HG02885 (cell line): ENCODE measurements at regions not wholly inside any gene's neighbourhood (a gene's known extent, or its start where the extent isn't known, plus 50 kb on each side); places are given as distances from the start of the nearest gene placed in this dataset.

Source experiments
- ATAC-seq: cut with Tn5 transposase; IDR thresholded peaks from one replicate; pipeline ENCODE4 v1.9.1; 2021; ENCODE audit warnings: mild to moderate bottlenecking; ENCODE audit not compliant: unreplicated experiment, poor library complexity

DNA sequence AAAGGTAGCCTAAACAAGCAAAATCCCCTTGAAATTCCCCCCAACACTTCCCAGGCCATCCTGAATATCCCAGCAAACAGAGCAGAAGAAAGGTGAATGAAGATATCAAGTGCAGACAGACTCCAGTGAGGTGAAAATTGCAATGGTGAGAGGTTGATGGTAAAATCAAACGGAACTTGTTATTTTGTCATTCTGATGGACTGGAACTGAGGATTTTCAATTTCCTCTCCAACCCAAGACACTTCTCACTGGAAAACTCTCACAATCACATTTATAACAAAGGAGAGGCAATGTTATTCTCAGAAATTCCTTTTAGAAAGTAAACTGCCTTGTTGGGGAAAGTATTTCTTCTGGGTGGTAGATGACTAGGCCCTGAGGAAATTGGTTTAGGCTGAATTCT, 412.4 kb upstream of the C9orf72 start:
- ATAC-seq = no peak

DNA sequence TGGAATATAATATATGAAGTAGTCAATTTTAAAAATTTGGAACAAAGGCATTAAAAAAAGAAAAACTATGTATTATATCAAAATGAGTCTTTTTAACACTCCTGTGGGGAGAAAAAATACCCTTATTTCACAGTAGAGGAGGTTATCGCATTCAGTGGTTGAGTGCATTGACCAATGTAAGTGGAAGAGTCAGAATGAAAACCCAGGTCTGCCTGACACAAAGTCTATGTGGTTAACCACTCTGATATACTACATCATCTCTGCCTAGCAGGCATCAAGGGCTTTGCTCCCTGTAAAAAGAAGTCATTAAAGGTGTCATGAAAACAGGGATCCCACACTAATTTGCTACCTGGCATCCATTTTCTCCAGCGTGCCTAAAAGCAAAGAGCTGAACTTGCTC, 417.2 kb upstream of the C9orf72 start:
- ATAC-seq = peak; percentile 90

DNA sequence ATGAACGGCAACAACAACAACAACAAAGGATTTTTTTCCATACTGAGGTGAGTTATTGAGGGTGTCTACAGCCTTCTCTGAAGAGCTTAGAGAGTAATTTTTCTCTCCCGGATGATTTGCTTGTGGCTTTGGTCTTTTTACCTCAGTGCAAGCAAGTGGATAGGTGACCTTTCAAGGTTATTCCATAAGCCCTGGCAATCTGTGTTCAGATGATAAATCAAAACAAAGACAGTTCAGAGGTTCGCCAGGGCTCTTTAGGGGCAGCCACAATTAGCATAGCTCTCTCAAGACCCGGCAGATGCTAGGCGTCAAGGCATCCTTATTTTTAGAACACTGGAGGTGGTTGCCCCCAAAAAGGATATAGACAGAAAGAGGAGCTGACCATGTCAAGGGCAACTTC, 417.9 kb upstream of the C9orf72 start:
- no peak for ATAC-seq

DNA sequence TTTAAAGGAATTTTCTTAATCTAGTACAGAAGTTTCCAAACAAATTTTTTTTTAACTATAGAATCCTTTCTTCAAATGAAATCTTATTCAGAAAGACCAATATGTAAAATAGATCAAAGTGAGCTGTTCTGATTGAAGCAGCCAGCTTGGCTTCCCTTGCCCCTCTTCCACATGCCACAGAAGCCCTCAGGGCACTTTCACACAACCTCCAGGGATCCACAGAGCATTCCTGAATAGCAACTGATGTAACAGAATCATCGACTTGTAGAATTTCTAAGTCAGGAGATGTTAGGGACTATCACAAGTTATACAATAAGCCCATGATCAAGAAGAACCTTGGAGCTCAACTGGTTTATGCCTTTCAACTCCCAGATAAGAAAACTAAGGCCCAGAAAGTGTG, 427.8 kb upstream of the C9orf72 start:
- no peak for ATAC-seq

DNA sequence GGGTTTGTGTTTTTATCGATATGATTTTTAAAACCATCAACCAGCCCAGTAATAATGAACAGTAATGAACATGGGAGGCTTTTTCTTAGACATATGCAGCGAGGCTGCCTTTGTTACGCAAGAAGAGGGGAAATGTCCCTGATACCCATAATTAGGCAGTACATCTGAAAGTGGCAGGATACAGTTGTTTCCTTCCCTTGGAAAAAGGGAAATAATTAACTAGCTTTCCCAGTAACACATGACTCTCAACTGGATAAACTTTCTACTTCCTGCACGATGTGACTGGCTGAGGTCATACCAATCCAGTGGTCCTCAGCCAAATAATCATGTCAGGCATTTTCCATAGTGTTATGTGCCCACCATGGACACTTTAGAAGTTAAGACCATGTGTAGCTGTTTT, 431.6 kb upstream of the C9orf72 start:
- ATAC-seq = no peak

DNA sequence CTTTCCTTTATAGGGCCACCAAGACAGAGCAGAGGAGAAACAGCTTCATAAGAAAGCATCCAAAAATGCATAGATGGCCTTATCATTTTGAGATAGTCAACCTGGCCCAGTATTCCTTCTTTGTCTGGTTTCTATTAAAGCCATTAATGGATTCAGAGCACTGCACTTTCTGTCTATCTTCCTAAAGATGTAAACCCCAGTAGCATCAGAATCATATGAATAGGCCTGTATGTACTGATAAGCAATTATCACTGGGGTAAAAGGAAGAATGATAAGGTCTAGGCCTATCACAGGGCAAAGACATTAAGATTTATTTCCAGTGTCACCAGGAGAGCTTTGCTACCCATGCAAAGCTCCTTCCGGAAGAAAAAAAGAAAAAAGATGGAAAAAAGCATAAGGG, 432.5 kb upstream of the C9orf72 start:
- no peak for ATAC-seq

DNA sequence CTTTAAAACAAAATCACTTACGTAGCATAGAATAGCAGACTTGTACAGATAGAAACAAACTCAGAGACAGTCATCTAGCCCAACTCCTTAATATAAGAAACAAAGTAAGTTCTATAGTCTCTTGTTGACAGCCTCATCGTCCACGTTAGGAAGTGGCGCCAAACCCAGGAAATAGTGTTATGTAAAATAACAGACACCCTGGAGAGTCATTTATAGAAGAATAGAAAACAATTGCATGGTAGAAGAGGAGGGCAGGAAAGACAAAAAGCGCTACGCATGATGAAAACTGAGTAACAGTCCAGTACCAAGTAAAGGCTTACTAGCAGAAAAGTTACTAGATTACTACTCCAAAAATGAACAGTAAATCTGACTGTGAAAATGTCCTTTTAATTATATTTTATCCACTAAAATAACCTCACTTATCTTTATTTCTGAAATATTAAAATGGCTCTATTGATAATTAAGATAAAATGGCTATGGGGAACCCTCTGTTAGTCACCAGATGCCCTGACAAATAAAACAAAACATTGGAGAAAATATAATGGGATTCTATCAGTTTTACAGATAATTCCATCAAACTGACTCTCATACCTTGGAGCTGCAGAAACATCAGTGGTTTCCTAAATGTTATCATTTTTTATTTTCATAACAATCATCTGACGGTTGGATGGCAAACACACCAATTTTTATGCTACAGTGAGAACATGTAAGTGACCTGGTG, 434.0 kb upstream of the C9orf72 start:
- ATAC-seq = no peak

DNA sequence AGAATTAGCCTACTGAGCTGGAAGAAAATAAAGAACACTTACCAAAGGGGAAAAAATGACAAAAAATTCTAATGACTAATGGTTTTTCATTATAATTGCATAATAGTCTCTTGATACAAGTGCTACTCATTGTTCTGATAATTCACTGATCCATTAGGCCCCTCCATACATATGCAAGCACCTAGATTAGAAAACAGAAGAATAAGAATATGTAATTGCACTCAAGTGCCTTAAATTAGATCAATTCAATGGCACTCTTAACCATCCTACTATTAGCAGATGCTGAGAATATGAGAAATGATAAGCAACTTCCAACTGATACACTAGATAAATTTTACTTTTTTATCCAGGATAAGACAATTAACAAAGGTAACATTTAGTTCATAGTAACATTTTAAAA, 440.9 kb upstream of the C9orf72 start:
- no peak for ATAC-seq

DNA sequence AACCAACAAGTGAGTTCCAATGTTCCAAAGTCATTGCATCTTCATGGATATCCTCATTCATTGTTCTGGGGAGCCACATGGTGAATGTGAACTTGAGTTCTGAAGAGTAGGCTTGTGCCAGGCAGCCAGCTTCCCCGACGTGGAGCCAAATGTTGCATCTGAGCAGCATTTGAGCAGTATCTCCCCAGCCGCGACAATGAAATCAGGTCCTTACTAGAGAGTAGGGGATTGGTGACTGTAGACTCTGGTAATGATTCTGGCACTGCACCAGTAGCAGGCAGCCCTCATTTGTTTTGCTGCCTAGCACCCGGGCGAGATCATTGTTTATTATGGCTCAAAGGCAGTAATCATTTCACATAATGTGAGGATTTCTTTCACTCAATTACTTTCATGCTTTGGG, 451.4 kb upstream of the C9orf72 start:
- no peak for ATAC-seq

DNA sequence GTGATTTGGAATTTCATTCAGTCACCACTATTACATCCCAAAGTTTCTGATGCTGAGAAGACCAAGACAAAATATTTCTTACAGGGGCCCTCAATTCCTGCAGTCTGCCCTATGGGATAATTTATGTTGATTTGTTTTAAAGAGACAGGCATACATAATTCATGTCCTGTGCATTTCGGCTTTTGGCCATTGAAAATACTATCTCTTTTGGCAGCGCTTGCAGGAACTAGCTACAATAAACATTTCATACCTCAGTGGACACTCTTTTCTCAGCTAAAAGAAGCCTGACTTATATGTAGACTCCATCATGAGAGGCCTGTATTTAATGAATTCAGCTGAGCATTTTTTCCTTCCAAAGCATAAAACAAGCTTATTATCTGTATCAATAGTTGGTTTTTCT, 451.9 kb upstream of the C9orf72 start:
- ATAC-seq = no peak

DNA sequence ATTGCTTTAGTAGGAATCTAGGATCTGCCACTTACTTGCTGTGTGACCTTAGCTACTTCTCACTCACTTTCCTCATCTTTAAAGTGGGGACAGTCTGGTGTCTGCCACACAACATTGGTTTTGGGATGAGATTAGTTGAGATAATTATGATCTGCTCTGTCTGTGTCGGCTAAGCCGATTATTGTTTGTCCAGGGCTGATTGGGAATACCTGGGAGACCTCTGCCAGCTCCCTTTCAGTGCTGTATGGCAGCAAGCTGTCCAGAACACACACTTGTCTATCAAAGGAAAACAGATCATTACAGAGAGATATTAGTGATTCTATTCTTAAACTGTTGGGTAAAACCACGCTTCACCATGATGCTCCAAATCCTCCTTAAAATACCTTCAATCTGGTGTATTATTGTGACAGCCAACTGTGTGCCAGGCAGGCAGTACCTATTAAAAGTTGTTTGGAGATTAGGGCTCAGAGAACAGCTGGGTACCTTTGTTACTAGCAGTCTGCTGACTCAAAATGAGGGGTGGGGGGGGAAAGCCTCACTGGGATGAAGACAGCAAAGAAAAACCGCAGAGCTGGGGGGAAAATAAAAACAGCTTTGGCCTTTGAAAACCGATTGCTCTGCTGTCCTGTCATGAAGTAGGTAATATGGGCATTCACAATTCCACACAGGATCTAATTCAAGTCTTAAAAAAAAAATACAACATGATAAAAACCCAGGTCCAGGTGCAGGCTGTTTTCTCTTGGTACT, 458.4 kb upstream of the C9orf72 start:
- no peak for ATAC-seq

DNA sequence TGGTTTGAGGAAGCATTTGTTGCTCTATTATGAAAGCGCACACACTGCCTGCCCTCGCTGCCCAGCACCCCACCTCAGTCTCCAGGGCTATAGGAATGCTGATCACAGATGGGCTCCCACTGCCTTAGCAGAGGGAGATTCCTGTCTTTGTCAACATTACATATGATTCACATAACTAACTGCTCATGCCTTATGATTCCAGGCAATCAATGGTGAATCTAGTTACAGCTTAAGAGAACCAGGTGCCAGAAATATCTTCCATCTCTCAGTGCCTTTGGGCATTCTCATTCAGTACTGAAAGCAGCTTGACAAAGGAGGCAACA, 458.9 kb upstream of the C9orf72 start:
- no peak for ATAC-seq

DNA sequence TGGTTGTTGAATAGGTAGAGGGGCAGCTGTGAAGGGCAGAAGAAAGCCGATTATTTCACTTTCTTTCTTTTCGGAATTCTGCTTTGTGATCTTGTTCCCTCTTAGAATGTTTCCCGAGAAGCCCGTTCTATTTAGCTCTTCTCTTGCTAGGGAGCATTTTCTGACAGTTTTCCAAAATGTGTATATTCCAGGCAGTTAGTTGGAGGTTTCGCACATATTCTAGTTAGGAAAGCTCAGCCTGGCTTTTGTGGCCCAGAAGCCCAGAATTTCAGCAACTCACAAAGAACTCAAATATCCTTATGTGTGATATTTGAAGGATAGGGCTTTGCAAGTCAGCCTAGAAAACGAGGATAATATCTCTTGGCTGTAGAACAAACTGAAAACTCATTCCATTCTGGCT, 461.0 kb upstream of the C9orf72 start:
- no peak for ATAC-seq

DNA sequence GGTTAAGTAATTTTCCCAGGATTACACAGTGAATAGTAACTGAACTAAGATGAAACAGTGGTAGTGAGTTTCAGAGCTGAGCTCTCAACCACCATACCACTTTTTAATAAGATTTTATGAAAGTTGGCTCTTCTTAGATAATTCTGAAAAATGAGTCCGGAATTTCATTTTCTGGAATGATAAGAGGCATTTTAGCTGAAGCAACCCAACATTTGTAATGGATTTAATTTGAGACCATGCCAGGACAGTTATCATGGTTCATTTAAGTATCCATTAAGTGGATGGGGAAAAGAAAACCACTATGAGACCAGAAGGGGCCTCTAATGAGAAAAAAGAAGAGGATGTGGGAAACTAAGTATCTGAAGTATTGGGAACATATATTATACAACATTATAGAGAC, 464.7 kb upstream of the C9orf72 start:
- ATAC-seq = no peak

DNA sequence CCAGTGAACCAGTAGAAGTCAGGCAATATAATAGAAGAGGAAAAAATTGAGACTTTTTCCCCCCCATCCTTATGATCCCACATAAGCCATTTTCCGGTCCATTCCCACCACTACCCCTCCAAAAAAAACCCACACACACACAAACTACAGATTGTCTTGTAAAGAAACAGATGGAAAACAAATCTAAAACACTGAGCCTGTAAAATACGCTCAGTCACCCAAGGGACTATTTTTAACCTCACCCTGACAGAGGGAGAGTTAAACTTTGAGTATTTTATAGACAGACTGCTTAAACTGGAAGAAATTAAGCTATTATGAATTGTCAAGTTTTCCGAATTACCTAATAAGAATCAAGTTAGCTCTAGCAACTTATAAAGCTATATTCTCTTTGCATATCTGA, 471.8 kb upstream of the C9orf72 start:
- ATAC-seq = no peak

DNA sequence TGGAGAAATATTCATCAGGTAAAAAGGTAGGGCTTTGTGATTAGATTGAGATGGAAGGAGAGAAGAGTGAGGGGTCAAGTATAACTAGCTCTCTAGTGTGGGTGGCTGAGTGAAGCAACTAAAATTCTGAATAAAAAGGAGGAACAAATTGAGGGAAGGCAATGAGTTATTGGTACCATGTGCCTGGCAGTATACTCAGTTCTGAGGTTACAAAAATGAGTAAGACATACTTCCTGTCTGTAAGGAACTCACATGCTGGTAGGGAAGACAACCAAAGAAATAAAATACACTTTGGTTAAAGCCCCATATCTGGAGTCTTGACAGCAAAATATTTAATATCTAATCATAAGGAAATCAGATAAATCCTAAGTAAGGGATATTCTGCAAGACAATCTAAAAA, 476.8 kb upstream of the C9orf72 start:
- no peak for ATAC-seq

DNA sequence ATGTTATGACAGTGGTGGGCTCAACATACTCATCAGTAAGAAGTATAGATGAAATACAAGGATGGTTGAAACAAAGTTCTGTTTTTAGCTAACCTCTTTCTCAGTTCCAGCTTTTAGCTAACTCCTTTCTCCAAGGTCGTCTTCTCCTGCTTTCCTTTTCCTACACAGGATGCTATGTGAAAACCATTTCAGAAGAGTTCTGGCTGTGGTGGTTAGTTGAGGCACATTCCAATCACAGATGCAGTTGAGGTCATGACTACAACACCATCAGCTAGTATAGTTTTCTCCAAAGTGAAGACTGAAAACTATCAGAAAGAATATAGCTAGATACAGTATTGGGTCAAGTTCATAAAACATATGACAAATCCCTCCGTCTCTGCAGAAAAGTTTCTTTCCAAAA, 477.7 kb upstream of the C9orf72 start:
- ATAC-seq = no peak

DNA sequence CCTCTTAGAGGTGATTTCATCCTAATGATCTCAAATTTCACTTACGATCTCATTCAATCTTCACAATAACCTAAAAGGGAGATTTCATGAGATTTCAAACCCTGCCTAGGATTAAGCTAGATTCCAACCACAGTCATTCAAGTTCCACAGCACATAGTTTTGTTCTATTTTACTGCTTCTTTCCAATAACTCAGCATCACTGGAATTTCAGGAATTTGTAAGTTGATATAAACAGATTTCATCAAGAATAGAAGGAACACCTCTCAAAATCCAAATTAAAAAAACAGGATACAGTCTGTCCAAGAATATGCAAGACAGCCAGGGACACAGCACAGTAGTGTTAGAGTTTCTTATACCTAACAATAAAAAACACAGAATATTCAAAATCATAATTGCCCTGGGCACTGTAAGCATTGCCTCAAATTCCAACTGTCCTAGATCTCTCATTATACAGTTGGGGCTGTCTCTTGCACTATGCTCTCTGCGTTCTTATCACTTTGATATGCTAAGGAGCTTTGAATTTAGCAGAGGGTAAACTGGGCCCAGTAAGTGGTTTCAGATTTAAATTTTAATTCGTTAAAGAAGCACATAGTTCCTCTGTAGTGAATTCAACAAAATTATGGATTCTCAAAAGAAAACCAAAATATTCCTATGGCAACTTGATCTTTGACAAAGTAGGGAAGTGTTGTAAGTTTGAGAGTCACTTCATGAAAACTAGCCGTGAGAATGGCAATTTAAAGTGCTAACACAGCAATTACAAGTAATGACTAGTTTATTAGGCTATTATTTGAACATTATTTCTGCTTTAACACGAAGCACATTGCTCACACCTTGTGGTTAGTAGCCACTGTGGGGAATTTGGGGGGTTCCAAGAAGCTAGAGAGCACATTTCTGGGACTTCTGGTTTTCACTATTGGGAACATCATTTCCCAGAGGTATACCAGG, 478.6 kb upstream of the C9orf72 start:
- ATAC-seq = no peak

DNA sequence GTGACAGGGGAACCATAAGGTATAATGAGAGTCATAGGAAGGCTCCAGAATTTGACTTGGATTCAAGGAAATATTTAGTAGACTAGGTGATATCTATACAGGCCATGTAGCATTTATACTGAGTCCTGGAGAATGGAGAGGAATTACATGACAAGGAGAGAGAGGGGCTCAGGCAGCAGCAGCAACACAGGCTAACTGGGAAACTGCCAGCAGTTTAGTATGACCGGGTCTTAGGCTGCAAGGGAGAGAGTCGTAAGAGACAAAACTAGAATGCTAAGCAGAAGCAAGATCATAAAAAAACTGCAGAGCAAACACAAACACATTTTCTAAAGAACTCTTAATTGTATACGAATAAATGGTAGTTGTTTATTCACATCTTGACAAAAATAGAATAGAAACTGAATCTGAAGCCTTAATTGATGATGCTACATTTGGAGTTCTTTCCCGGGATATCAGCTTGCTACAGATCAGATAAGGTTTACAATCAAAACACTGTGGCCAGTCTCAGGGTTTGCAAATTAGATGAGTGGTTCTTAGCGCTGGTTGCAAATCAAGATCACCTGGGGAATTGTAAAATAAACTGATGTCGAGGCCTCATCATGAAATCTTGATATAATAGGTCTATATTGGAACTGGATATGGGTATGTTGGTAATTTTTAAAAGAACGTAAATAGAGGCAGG, 480.0 kb upstream of the C9orf72 start:
- ATAC-seq = no peak

DNA sequence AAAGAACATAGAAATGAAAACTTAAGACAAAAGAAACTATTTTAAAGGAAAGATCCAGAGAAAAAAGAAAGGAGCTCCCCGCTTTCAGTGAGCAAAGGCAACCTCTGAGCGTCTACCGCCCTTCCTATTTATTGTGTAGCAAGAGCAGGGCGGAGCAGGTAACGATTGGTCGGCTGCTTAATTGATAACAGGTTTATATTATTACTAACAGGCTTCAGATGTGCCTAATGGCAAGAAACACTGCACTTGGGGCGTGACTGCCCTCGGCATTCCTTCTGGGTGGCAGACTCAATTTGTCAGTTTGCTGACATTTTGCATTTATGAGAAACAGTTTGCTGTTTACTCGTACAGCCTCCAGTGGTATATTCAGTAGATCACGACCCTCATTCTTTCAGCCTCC, 482.7 kb upstream of the C9orf72 start:
- no peak for ATAC-seq

DNA sequence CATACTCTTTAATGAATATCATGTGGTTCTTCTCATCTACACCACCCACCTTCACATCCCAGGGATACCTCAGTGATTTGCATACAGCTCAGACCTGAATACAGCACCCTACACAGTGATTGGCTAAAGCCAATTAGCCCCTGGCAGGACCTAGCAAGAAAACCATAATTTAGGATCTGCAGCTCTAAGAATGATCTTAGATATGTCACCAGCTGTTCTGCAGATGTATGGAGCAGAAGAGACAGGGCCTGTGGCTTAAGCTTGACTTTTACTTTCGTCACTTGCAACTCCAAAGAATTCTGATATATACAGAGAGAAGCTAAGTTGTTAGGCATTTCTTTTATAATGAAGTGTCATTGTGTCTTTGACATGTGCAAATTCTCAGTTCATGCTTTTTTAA, 483.2 kb upstream of the C9orf72 start:
- ATAC-seq = no peak
